Glutamatergic neuron (in vitro differentiated cells): ENCODE measurements at regions not wholly inside any gene's neighbourhood (a gene's known extent, or its start where the extent isn't known, plus 50 kb on each side); places are given as distances from the start of the nearest gene placed in this dataset.

ENCODE experiments used
- DNase-seq: peaks from one replicate; pipeline ENCODE4 v3.0.0; 2022
- H3K27ac Mint-ChIP-seq: one replicate; pipeline ENCODE4 v1.8.0; 2020; ENCODE audit warnings: mild to moderate bottlenecking, mixed read lengths, inconsistent platforms; ENCODE audit not compliant: unreplicated experiment
- H3K27me3 Mint-ChIP-seq: one replicate; pipeline ENCODE4 v1.8.0; 2020; ENCODE audit warnings: mild to moderate bottlenecking, moderate library complexity, mixed read lengths, inconsistent platforms; ENCODE audit not compliant: unreplicated experiment
- H3K36me3 Mint-ChIP-seq: one replicate; pipeline ENCODE4 v1.8.0; 2020; ENCODE audit warnings: mild to moderate bottlenecking, mixed read lengths, inconsistent platforms; ENCODE audit not compliant: unreplicated experiment
- H3K4me1 Mint-ChIP-seq: one replicate; pipeline ENCODE4 v1.8.0; 2020; ENCODE audit warnings: mild to moderate bottlenecking, low read depth, mixed read lengths, inconsistent platforms; ENCODE audit not compliant: unreplicated experiment
- H3K4me3 Mint-ChIP-seq: one replicate; pipeline ENCODE4 v1.8.0; 2020; ENCODE audit warnings: mild to moderate bottlenecking, mixed read lengths, inconsistent platforms; ENCODE audit not compliant: unreplicated experiment
- H3K9me3 Mint-ChIP-seq: one replicate; pipeline ENCODE4 v1.8.0; 2020; ENCODE audit warnings: mild to moderate bottlenecking, moderate library complexity, mixed read lengths, inconsistent platforms; ENCODE audit not compliant: unreplicated experiment
- CTCF ChIP-seq: fragments of 200-600 bp; sonication (generic); IDR thresholded peaks from one replicate; pipeline ENCODE4 v1.5.0; 2021; ENCODE audit not compliant: partially characterized antibody, unreplicated experiment

- Mint-ChIP-seq H3K4me3 (no peak overlapping the region), H3K27ac (no peak overlapping the region), H3K9me3 (no peaks in the 10 kb centered on the region), H3K36me3 (peaks cover 5% of the 10 kb centered on the region), H3K27me3 (no peaks in the 10 kb centered on the region), H3K4me1 (no peaks in the 10 kb centered on the region)
- no peak for TF ChIP-seq CTCF
- DNase-seq, result no peak
These were observed 834.5 kb upstream of the SALL3 start for GRCh38 chr18:78145096-78145495.

- Mint-ChIP-seq H3K4me1 (no peaks in the 10 kb centered on the region), H3K9me3 (no peaks in the 10 kb centered on the region), H3K36me3 (peaks cover 12% of the 10 kb centered on the region), H3K27me3 (no peaks in the 10 kb centered on the region), H3K4me3 (no peak overlapping the region), H3K27ac (no peak overlapping the region)
- TF ChIP-seq CTCF, result no peak
- no peak for DNase-seq
These were observed 833.2 kb upstream of the SALL3 start for GRCh38 chr18:78146136-78147085.

- no peaks in the 10 kb centered on the region for H3K27me3 Mint-ChIP-seq
- H3K36me3 Mint-ChIP-seq, result peaks cover 12% of the 10 kb centered on the region
- H3K4me1 Mint-ChIP-seq, result no peaks in the 10 kb centered on the region
These were observed 829.0 kb upstream of the SALL3 start for GRCh38 chr18:78150590-78150989.

GRCh38 chr18:78151234-78151633 lies 828.4 kb upstream of the SALL3 start:
- H3K9me3 Mint-ChIP-seq, result no peaks in the 10 kb centered on the region
- no peak overlapping the region for H3K27ac Mint-ChIP-seq
- no peak for DNase-seq
- H3K4me3 Mint-ChIP-seq, result no peak overlapping the region
- H3K4me1 Mint-ChIP-seq, result no peaks in the 10 kb centered on the region
- H3K36me3 Mint-ChIP-seq, result peaks cover 12% of the 10 kb centered on the region
- TF ChIP-seq CTCF, result no peak
- no peaks in the 10 kb centered on the region for H3K27me3 Mint-ChIP-seq

More at GRCh38 chr18:78150590-78150989, 829.0 kb upstream of the SALL3 start:
- Mint-ChIP-seq H3K4me3 (no peak overlapping the region), H3K9me3 (no peaks in the 10 kb centered on the region), H3K27ac (no peak overlapping the region)
- TF ChIP-seq CTCF, result no peak
- DNase-seq, result no peak
